ENCODE measurements at regions not wholly inside any gene's neighbourhood (a gene's known extent, or its start where the extent isn't known, plus 50 kb on each side); places are given as distances from the start of the nearest gene placed in this dataset.

GRCh38 chr4:129474698-129475097 is 378.7 kb downstream of the C4orf33 start:
- in situ Hi-C loops (cut with MboI) = no loop called here
- H3K9ac ChIP-seq = no peak overlapping the region
- TF ChIP-seq EZH2phosphoT487 (IDR thresholded peaks at IDR 0.05; ENCODE audit: insufficient read depth, low read depth) (no peak), EZH2 (IDR thresholded peaks at IDR 0.05; ENCODE audit: insufficient read depth, poor library complexity, severe bottlenecking) (no peak)
- no peaks in the 10 kb centered on the region for H3K79me2 ChIP-seq (ENCODE audit: insufficient read depth)
- no peak for DNase-seq
- H3K27me3 ChIP-seq (replicated peaks; ENCODE audit: insufficient read depth) = no peaks in the 10 kb centered on the region
- H3K4me3 ChIP-seq = no peak overlapping the region
- no peak overlapping the region for H3K27ac ChIP-seq
- H3K36me3 ChIP-seq (ENCODE audit: low read depth) = no peaks in the 10 kb centered on the region
- H3K4me1 ChIP-seq (ENCODE audit: insufficient read depth) = no peaks in the 10 kb centered on the region
- H3F3A ChIP-seq (ENCODE audit: insufficient read depth) = no peaks in the 10 kb centered on the region
- H3K9me2 ChIP-seq (ENCODE audit: insufficient read depth) = 0 out of 2 replicates have a peak, but pooled peaks cover 2% of the 10 kb centered on the region
- H4K20me1 ChIP-seq (ENCODE audit: insufficient read depth) = no peaks in the 10 kb centered on the region
- H2AFZ ChIP-seq = no peak overlapping the region
- H3K4me2 ChIP-seq (ENCODE audit: unreplicated experiment) = no peak overlapping the region
- 8 to 16% methylated on average over 4 of the region's 4 CpGs for WGBS, 2 experiments (ENCODE audit: low coverage in 1 of 2, low lambda C conversion rate in 2 of 2, missing lambda C conversion rate in 2 of 2)
- no peaks in the 10 kb centered on the region for H3K9me3 ChIP-seq (ENCODE audit: low read depth)

DNA sequence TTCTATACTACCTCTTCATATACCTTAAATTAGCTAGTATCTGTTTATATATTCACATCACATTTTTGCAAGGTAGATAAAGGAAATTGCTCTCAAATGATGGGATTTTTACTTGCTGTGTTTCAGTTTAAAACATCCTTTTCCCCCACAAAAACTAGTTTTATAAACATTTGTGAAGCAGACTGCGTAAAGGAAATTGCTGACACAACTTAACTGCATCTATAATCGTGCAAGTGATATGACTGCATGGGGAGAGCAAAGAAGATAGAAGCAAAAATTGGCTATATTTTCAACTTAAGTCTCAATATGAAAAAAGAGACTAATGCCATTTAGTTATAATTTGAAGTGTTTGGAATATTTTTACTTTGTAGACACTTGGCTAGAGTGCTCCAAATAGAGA is 385.2 kb downstream of the C4orf33 start:
- no peaks in the 10 kb centered on the region for H3K36me3 ChIP-seq (ENCODE audit: low read depth)
- H3K4me2 ChIP-seq (ENCODE audit: unreplicated experiment) = no peak overlapping the region
- in situ Hi-C loops (cut with MboI) = no loop called here
- no peaks in the 10 kb centered on the region for H3K9me3 ChIP-seq (ENCODE audit: low read depth)
- H3K79me2 ChIP-seq (ENCODE audit: insufficient read depth) = no peaks in the 10 kb centered on the region
- H3K9me2 ChIP-seq (ENCODE audit: insufficient read depth) = no peaks in the 10 kb centered on the region
- TF ChIP-seq EZH2phosphoT487 (IDR thresholded peaks at IDR 0.05; ENCODE audit: insufficient read depth, low read depth) = no peak
- TF ChIP-seq EZH2 (IDR thresholded peaks at IDR 0.05; ENCODE audit: insufficient read depth, poor library complexity, severe bottlenecking) = no peak
- H2AFZ ChIP-seq = no peak overlapping the region
- no peaks in the 10 kb centered on the region for H3K27me3 ChIP-seq (replicated peaks; ENCODE audit: insufficient read depth)
- H3K27ac ChIP-seq = no peak overlapping the region
- H3K4me3 ChIP-seq = no peak overlapping the region
- 14 to 18% methylated on average over 2 of the region's 2 CpGs for WGBS, 2 experiments (ENCODE audit: low coverage in 1 of 2, low lambda C conversion rate in 2 of 2, missing lambda C conversion rate in 2 of 2)
- H3F3A ChIP-seq (ENCODE audit: insufficient read depth) = no peaks in the 10 kb centered on the region
- no peak for DNase-seq
- H4K20me1 ChIP-seq (ENCODE audit: insufficient read depth) = no peaks in the 10 kb centered on the region
- H3K4me1 ChIP-seq (ENCODE audit: insufficient read depth) = no peaks in the 10 kb centered on the region
- H3K9ac ChIP-seq = no peak overlapping the region

- no peaks in the 10 kb centered on the region for H3K9me2 ChIP-seq (ENCODE audit: insufficient read depth)
- H3K79me2 ChIP-seq (ENCODE audit: insufficient read depth) = no peaks in the 10 kb centered on the region
- DNase-seq = no peak
- H4K20me1 ChIP-seq (ENCODE audit: insufficient read depth) = no peaks in the 10 kb centered on the region
- no peaks in the 10 kb centered on the region for H3K27me3 ChIP-seq (replicated peaks; ENCODE audit: insufficient read depth)
- no peaks in the 10 kb centered on the region for H3K36me3 ChIP-seq (ENCODE audit: low read depth)
- H3F3A ChIP-seq (ENCODE audit: insufficient read depth) = no peaks in the 10 kb centered on the region
- TF ChIP-seq EZH2phosphoT487 (IDR thresholded peaks at IDR 0.05; ENCODE audit: insufficient read depth, low read depth) (no peak), EZH2 (IDR thresholded peaks at IDR 0.05; ENCODE audit: insufficient read depth, poor library complexity, severe bottlenecking) (no peak)
- no peak overlapping the region for H3K4me3 ChIP-seq
- H3K4me1 ChIP-seq (ENCODE audit: insufficient read depth) = no peaks in the 10 kb centered on the region
- no peak overlapping the region for H3K27ac ChIP-seq
- no peak overlapping the region for H3K4me2 ChIP-seq (ENCODE audit: unreplicated experiment)
- no peaks in the 10 kb centered on the region for H3K9me3 ChIP-seq (ENCODE audit: low read depth)
- no peak overlapping the region for H2AFZ ChIP-seq
- 0% methylated on average over 1 of the region's 1 CpG for WGBS, 2 experiments (ENCODE audit: low coverage in 1 of 2, low lambda C conversion rate in 2 of 2, missing lambda C conversion rate in 2 of 2)
- in situ Hi-C loops (cut with MboI) = no loop called here
- no peak overlapping the region for H3K9ac ChIP-seq
Measured at GRCh38 chr4:129488427-129488826, 392.5 kb downstream of the C4orf33 start.

DNA sequence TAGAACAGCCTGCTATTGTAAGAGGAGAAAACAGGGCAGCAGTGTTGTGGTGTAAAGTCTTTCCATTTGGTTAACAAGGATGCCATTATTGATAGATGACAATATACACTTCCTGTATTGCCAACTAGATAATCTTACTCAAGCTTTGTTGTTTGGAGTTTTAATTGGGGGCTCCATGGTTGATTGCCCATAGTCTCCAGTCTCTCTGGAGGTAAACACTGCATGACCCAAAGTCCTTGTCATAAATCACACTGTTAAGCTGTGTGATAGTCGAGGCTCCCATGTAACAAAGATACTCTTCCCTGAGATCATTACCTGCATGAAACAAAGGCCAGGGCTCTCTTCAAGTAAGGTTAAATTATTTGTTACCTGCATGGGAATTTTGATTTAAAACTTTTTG is 394.6 kb downstream of the C4orf33 start:
- Histone ChIP-seq H3K9ac (no peak overlapping the region), H4K20me1 (ENCODE audit: insufficient read depth) (no peaks in the 10 kb centered on the region), H2AFZ (no peak overlapping the region), H3F3A (ENCODE audit: insufficient read depth) (no peaks in the 10 kb centered on the region), H3K4me3 (no peak overlapping the region), H3K27ac (no peak overlapping the region), H3K27me3 (replicated peaks; ENCODE audit: insufficient read depth) (no peaks in the 10 kb centered on the region), H3K4me2 (ENCODE audit: unreplicated experiment) (no peak overlapping the region), H3K4me1 (ENCODE audit: insufficient read depth) (no peaks in the 10 kb centered on the region), H3K36me3 (ENCODE audit: low read depth) (no peaks in the 10 kb centered on the region), H3K9me2 (ENCODE audit: insufficient read depth) (no peaks in the 10 kb centered on the region), H3K9me3 (ENCODE audit: low read depth) (no peaks in the 10 kb centered on the region), H3K79me2 (ENCODE audit: insufficient read depth) (no peaks in the 10 kb centered on the region)
- DNase-seq = no peak
- in situ Hi-C loops (cut with MboI) = no loop called here
- WGBS, 2 experiments (ENCODE audit: low coverage in 1 of 2, low lambda C conversion rate in 2 of 2, missing lambda C conversion rate in 2 of 2) = 0 to 15% methylated on average over 1 of the region's 1 CpG
- TF ChIP-seq EZH2 (IDR thresholded peaks at IDR 0.05; ENCODE audit: insufficient read depth, poor library complexity, severe bottlenecking) = no peak
- no peak for TF ChIP-seq EZH2phosphoT487 (IDR thresholded peaks at IDR 0.05; ENCODE audit: insufficient read depth, low read depth)

GRCh38 chr4:129498626-129499025 is 402.7 kb downstream of the C4orf33 start:
- no peak for TF ChIP-seq EZH2 (IDR thresholded peaks at IDR 0.05; ENCODE audit: insufficient read depth, poor library complexity, severe bottlenecking)
- no peak for TF ChIP-seq EZH2phosphoT487 (IDR thresholded peaks at IDR 0.05; ENCODE audit: insufficient read depth, low read depth)
- in situ Hi-C loops (cut with MboI) = no loop called here

More at GRCh38 chr4:129498626-129499025, 402.7 kb downstream of the C4orf33 start:
- H3K27ac ChIP-seq = no peak overlapping the region
- DNase-seq = no peak
- no peaks in the 10 kb centered on the region for H3K79me2 ChIP-seq (ENCODE audit: insufficient read depth)
- 3 to 4% methylated on average over 1 of the region's 1 CpG for WGBS, 2 experiments (ENCODE audit: low coverage in 1 of 2, low lambda C conversion rate in 2 of 2, missing lambda C conversion rate in 2 of 2)
- H2AFZ ChIP-seq = no peak overlapping the region
- H3K36me3 ChIP-seq (ENCODE audit: low read depth) = no peaks in the 10 kb centered on the region
- H4K20me1 ChIP-seq (ENCODE audit: insufficient read depth) = no peaks in the 10 kb centered on the region
- H3K4me3 ChIP-seq = no peak overlapping the region
- no peaks in the 10 kb centered on the region for H3K9me2 ChIP-seq (ENCODE audit: insufficient read depth)
- H3K9me3 ChIP-seq (ENCODE audit: low read depth) = no peaks in the 10 kb centered on the region
- no peak overlapping the region for H3K9ac ChIP-seq
- H3K27me3 ChIP-seq (replicated peaks; ENCODE audit: insufficient read depth) = no peaks in the 10 kb centered on the region
- no peak overlapping the region for H3K4me2 ChIP-seq (ENCODE audit: unreplicated experiment)
- no peaks in the 10 kb centered on the region for H3K4me1 ChIP-seq (ENCODE audit: insufficient read depth)
- H3F3A ChIP-seq (ENCODE audit: insufficient read depth) = no peaks in the 10 kb centered on the region

Measured in GM23248 (cell line).